IMR-90 (cell line): ENCODE measurements at regions not wholly inside any gene's neighbourhood (a gene's known extent, or its start where the extent isn't known, plus 50 kb on each side); places are given as distances from the start of the nearest gene placed in this dataset.
A peak's percentile ranks its signal among the peaks of the same experiment; 100 is the strongest.

Source experiments
- ATAC-seq: fragments of 200-7000 bp; cut with Tn5 transposase; 2 replicates; pipeline ENCODE4 v1.9.1; 2020; ENCODE audit warnings: low read depth, mild to moderate bottlenecking, moderate library complexity
- BruUV-seq: library from RNA; stranded (reverse); fragments of 400-500 nt; replicated peaks from 2 replicates; lab custom pipeline; 2021; lab: Mats Ljungman, UMichigan
- CTCF ChIA-PET: fragments of 300-600 bp; formaldehyde crosslinking; extraction: SDS; loops from one replicate; lab custom pipeline; 2021; ENCODE audit warnings: antibody characterized with exemption; lab: Yijun Ruan, JAX
- POLR2A ChIA-PET: fragments of 300-600 bp; sonication (Branson Sonifier 250); formaldehyde crosslinking; loops from one replicate; lab custom pipeline; 2022; ENCODE audit warnings: antibody characterized with exemption; ENCODE audit not compliant: unreplicated experiment; lab: Charles Lee
- DNase-seq: peaks from one replicate; pipeline ENCODE4 v3.0.0; 2013
- H2AFZ ChIP-seq: replicated peaks from 2 replicates; pipeline ENCODE3; 2013; ENCODE audit warnings: low read length, mild to moderate bottlenecking; ENCODE audit not compliant: poor library complexity
- H2AK5ac ChIP-seq: 2 replicates; pipeline ENCODE4 v1.6.1; 2013; ENCODE audit warnings: low read depth, low read length, inconsistent platforms
- H2AK9ac ChIP-seq: replicated peaks from 2 replicates; pipeline ENCODE3; 2013; ENCODE audit warnings: mild to moderate bottlenecking, low read depth, low read length, moderate library complexity; ENCODE audit not compliant: poor library complexity
- H2BK120ac ChIP-seq: 2 replicates; pipeline ENCODE4 v1.6.1; 2013; ENCODE audit warnings: low read depth, low read length, inconsistent platforms
- H2BK15ac ChIP-seq: 3 replicates; pipeline ENCODE4 v1.6.1; 2013; ENCODE audit warnings: low read depth, low read length, inconsistent platforms
- H2BK20ac ChIP-seq: 2 replicates; pipeline ENCODE4 v1.6.1; 2013; ENCODE audit warnings: low read depth, mild to moderate bottlenecking, inconsistent platforms, low read length, moderate library complexity
- H2BK5ac ChIP-seq: 2 replicates; pipeline ENCODE4 v1.6.1; 2013; ENCODE audit warnings: mild to moderate bottlenecking, low read depth, low read length, inconsistent platforms; ENCODE audit not compliant: poor library complexity, severe bottlenecking
- H3K14ac ChIP-seq: replicated peaks from 2 replicates; pipeline ENCODE4 v1.6.1; 2013; ENCODE audit warnings: low read depth, low read length, inconsistent platforms
- H3K18ac ChIP-seq: 2 replicates; pipeline ENCODE4 v1.6.1; 2013; ENCODE audit warnings: low read depth, low read length, control low read depth
- H3K23ac ChIP-seq: 2 replicates; pipeline ENCODE4 v1.6.1; 2013; ENCODE audit warnings: low read depth, low read length, inconsistent platforms
- H3K27ac ChIP-seq: 2 replicates; pipeline ENCODE4 v1.5.1; 2013; ENCODE audit warnings: mild to moderate bottlenecking, control low read depth, low read length; ENCODE audit not compliant: insufficient read depth
- H3K27me3 ChIP-seq: 2 replicates; pipeline ENCODE4 v1.6.1; 2013; ENCODE audit warnings: low read length; ENCODE audit not compliant: control insufficient read depth, insufficient read depth
- H3K36me3 ChIP-seq: 2 replicates; pipeline ENCODE4 v1.6.1; 2013; ENCODE audit warnings: low read length, mixed read lengths; ENCODE audit not compliant: control insufficient read depth, insufficient read depth
- H3K4ac ChIP-seq: 2 replicates; pipeline ENCODE4 v1.6.1; 2013; ENCODE audit warnings: low read depth, low read length, inconsistent platforms
- H3K4me1 ChIP-seq: 2 replicates; pipeline ENCODE4 v1.6.1; 2013; ENCODE audit warnings: low read length, mixed read lengths; ENCODE audit not compliant: control insufficient read depth, insufficient read depth
- H3K4me2 ChIP-seq: 2 replicates; pipeline ENCODE4 v1.6.1; 2013; ENCODE audit warnings: low read depth, mild to moderate bottlenecking, control low read depth, low read length, moderate library complexity
- H3K4me3 ChIP-seq: 2 replicates; pipeline ENCODE4 v1.5.1; 2013; ENCODE audit warnings: low read depth, mild to moderate bottlenecking, control low read depth, low read length, moderate library complexity; ENCODE audit not compliant: insufficient read depth
- H3K56ac ChIP-seq: 2 replicates; pipeline ENCODE4 v1.6.1; 2013; ENCODE audit warnings: low read length, inconsistent platforms; ENCODE audit not compliant: insufficient read depth; ENCODE audit errors: extremely low read depth
- H3K79me1 ChIP-seq, 2 experiments: 2 replicates each; pipeline ENCODE4 v1.6.1; 2013; ENCODE audit warnings: low read length in 2 of 2, inconsistent platforms in 1 of 2, low read depth in 1 of 2
- H3K9ac ChIP-seq: 2 replicates; pipeline ENCODE4 v1.6.1; 2013; ENCODE audit warnings: low read depth, low read length, control low read depth
- H3K9me1 ChIP-seq: 2 replicates; pipeline ENCODE4 v1.6.1; 2013; ENCODE audit warnings: low read length, inconsistent platforms; ENCODE audit not compliant: insufficient read depth
- H3K9me3 ChIP-seq: 2 replicates; pipeline ENCODE4 v1.6.1; 2013; ENCODE audit warnings: low read length; ENCODE audit not compliant: control insufficient read depth, insufficient read depth
- H4K20me1 ChIP-seq: 2 replicates; pipeline ENCODE4 v1.6.1; 2013; ENCODE audit warnings: low read length, inconsistent platforms; ENCODE audit not compliant: insufficient read depth
- H4K5ac ChIP-seq: 2 replicates; pipeline ENCODE4 v1.6.1; 2013; ENCODE audit warnings: mild to moderate bottlenecking, low read depth, low read length, control low read depth
- H4K8ac ChIP-seq, 2 experiments: 2 replicates each; pipeline ENCODE4 v1.6.1; 2013; ENCODE audit warnings: low read depth in 2 of 2, low read length in 2 of 2, control low read depth in 1 of 2, inconsistent platforms in 1 of 2
- H4K91ac ChIP-seq: 2 replicates; pipeline ENCODE4 v1.6.1; 2013; ENCODE audit warnings: low read depth, low read length, inconsistent platforms; ENCODE audit not compliant: insufficient read depth
- CEBPB ChIP-seq: IDR thresholded peaks from 2 replicates; pipeline ENCODE4 v1.6.1; 2012; ENCODE audit warnings: low read depth, low read length, improper control_type of control experiment
- CHD1 ChIP-seq: IDR thresholded peaks from 2 replicates; pipeline ENCODE4 v1.6.1; 2012; ENCODE audit warnings: low read depth, low read length, improper control_type of control experiment
- FOS ChIP-seq: fragments of 150-350 bp; IDR thresholded peaks from 2 replicates; pipeline ENCODE4 v1.6.1; 2016; ENCODE audit warnings: low read depth, low read length
- MAFK ChIP-seq: IDR thresholded peaks from 2 replicates; pipeline ENCODE4 v1.6.1; 2012; ENCODE audit warnings: low read depth, low read length, improper control_type of control experiment
- MAZ ChIP-seq: IDR thresholded peaks from 2 replicates; pipeline ENCODE4 v1.6.1; 2012; ENCODE audit warnings: low read depth, mild to moderate bottlenecking, low read length, improper control_type of control experiment, moderate library complexity, borderline replicate concordance
- MXI1 ChIP-seq: IDR thresholded peaks from 2 replicates; pipeline ENCODE4 v1.6.1; 2012; ENCODE audit warnings: low read depth, mild to moderate bottlenecking, low read length, moderate library complexity, borderline replicate concordance
- NFE2L2 ChIP-seq: fragments of 150-350 bp; IDR thresholded peaks from 2 replicates; pipeline ENCODE4 v1.6.1; 2016; ENCODE audit warnings: low read depth, mild to moderate bottlenecking, low read length
- RAD21 ChIP-seq: IDR thresholded peaks from 2 replicates; pipeline ENCODE4 v1.6.1; 2012; ENCODE audit warnings: low read length, improper control_type of control experiment
- RCOR1 ChIP-seq: IDR thresholded peaks from 2 replicates; pipeline ENCODE4 v1.6.1; 2012; ENCODE audit warnings: mild to moderate bottlenecking, low read length, improper control_type of control experiment; ENCODE audit not compliant: insufficient replicate concordance
- RFX5 ChIP-seq: IDR thresholded peaks from 2 replicates; pipeline ENCODE4 v1.8.0; 2012; ENCODE audit warnings: low read depth, mild to moderate bottlenecking, low read length, moderate library complexity
- USF2 ChIP-seq: fragments of 150-350 bp; IDR thresholded peaks from 2 replicates; pipeline ENCODE4 v1.6.1; 2017; ENCODE audit warnings: mild to moderate bottlenecking, antibody characterized with exemption, low read length, low read depth
- WGBS, 2 experiments: methylation state at CpG; one replicate each; pipeline versions ENCODE4 v1.1.5 to v1.1.7; 2013; ENCODE audit warnings: missing lambda C conversion rate in 2 of 2; ENCODE audit not compliant: insufficient read length in 1 of 2; ENCODE audit errors: extremely low coverage in 2 of 2; 5-methylcytosine and 5-hydroxymethylcytosine counted together
- dilution Hi-C: fragments of 300-500 bp; cut with HindIII; formaldehyde crosslinking; loops from one replicate; pipeline ENCODE4 v1.14.3; 2018; ENCODE audit warnings: low sequenced_read_pairs; ENCODE audit not compliant: unreplicated experiment
- in situ Hi-C: fragments of 300-500 bp; cut with MboI; formaldehyde crosslinking; loops from 3 replicates; pipeline ENCODE4 v1.14.3; 2019; ENCODE audit warnings: low sequenced_read_pairs, inconsistent platforms, mixed read lengths
- intact Hi-C: fragments of 100-400 bp; cut with micrococcal nuclease; formaldehyde crosslinking; loops from 2 replicates; pipeline ENCODE4 v1.10.0; 2022
- TF ChIP-seq, protein P1 (sequence below): fragments of 150-350 bp; IDR thresholded peaks from 2 replicates; pipeline ENCODE4 v1.6.1; 2016; ENCODE audit warnings: low read depth, mild to moderate bottlenecking, low read length, moderate library complexity, borderline replicate concordance
- TF ChIP-seq, protein P2 (sequence below): conservative IDR thresholded peaks from 2 replicates; pipeline ENCODE4 v1.5.1; 2012; ENCODE audit warnings: mild to moderate bottlenecking, low read depth, low read length, improper control_type of control experiment

GRCh38 chr3:116815831-116816588 is 106.4 kb downstream of the TUSC7 start:
- Histone ChIP-seq H3K9ac (no peak overlapping the region), H2BK5ac (no peak overlapping the region), H3K4me3 (no peak overlapping the region), H3K23ac (no peak overlapping the region), H2BK120ac (no peak overlapping the region), H3K36me3 (no peaks in the 10 kb centered on the region), H2AK5ac (no peak overlapping the region), H3K56ac (no peak overlapping the region), H2AFZ (no peak overlapping the region), H3K9me3 (no peaks in the 10 kb centered on the region), H4K20me1 (no peaks in the 10 kb centered on the region), H2BK15ac (no peak overlapping the region), H4K5ac (no peak overlapping the region), H3K27ac (no peak overlapping the region; the same call in 1 of the 2 replicates), H3K27me3 (no peaks in the 10 kb centered on the region), H4K8ac (no peak overlapping the region), H3K4me1 (peaks cover 2% of the 10 kb centered on the region; the same call in 1 of the 2 replicates), H3K79me1 (no peaks in the 10 kb centered on the region), H3K18ac (peak overlapping the region; percentile 41; the same call in 1 of the 2 replicates), H3K9me1 (no peaks in the 10 kb centered on the region), H3K4me2 (peak overlapping the region; percentile 19; the same call in 1 of the 2 replicates), H4K91ac (no peak overlapping the region), H2BK20ac (no peak overlapping the region), H2AK9ac (no peak overlapping the region), H3K4ac (no peak overlapping the region), H3K14ac (no peak overlapping the region)
- no CpG with 5 or more reads among the region's 5 CpGs for WGBS, 2 experiments
- ATAC-seq (peak; percentile 97), DNase-seq (peak; percentile 82)
- dilution Hi-C loops = no loop called here
- in situ Hi-C loops = no loop called here
- intact Hi-C loops = no loop called here
- ChIA-PET CTCF (no interaction called here), POLR2A (no interaction called here)
- BruUV-seq = no TSS peak
- TF ChIP-seq CEBPB = no peak
- TF ChIP-seq RAD21 = no peak
- TF ChIP-seq FOS = no peak
- no peak for TF ChIP-seq MAFK
- no peak for TF ChIP-seq NFE2L2
- TF ChIP-seq, protein P1, sequence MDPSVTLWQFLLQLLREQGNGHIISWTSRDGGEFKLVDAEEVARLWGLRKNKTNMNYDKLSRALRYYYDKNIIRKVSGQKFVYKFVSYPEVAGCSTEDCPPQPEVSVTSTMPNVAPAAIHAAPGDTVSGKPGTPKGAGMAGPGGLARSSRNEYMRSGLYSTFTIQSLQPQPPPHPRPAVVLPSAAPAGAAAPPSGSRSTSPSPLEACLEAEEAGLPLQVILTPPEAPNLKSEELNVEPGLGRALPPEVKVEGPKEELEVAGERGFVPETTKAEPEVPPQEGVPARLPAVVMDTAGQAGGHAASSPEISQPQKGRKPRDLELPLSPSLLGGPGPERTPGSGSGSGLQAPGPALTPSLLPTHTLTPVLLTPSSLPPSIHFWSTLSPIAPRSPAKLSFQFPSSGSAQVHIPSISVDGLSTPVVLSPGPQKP = no peak
- TF ChIP-seq USF2 = no peak
- no peak for TF ChIP-seq MAZ
- TF ChIP-seq MXI1 = no peak
- no peak for TF ChIP-seq RCOR1
- TF ChIP-seq RFX5 = no peak
- TF ChIP-seq, protein P2, sequence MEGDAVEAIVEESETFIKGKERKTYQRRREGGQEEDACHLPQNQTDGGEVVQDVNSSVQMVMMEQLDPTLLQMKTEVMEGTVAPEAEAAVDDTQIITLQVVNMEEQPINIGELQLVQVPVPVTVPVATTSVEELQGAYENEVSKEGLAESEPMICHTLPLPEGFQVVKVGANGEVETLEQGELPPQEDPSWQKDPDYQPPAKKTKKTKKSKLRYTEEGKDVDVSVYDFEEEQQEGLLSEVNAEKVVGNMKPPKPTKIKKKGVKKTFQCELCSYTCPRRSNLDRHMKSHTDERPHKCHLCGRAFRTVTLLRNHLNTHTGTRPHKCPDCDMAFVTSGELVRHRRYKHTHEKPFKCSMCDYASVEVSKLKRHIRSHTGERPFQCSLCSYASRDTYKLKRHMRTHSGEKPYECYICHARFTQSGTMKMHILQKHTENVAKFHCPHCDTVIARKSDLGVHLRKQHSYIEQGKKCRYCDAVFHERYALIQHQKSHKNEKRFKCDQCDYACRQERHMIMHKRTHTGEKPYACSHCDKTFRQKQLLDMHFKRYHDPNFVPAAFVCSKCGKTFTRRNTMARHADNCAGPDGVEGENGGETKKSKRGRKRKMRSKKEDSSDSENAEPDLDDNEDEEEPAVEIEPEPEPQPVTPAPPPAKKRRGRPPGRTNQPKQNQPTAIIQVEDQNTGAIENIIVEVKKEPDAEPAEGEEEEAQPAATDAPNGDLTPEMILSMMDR = no peak
- TF ChIP-seq CHD1 = no peak
